K562 (cell line): ENCODE measurements at regions not wholly inside any gene's neighbourhood (a gene's known extent, or its start where the extent isn't known, plus 50 kb on each side); places are given as distances from the start of the nearest gene placed in this dataset.

ENCODE experiments used
- ATAC-seq: fragments of 200-7000 bp; cut with Tn5 transposase; 3 replicates; pipeline ENCODE4 v1.9.1; 2020; ENCODE audit warnings: moderate library complexity
- BruUV-seq: library from RNA; stranded (reverse); fragments of 400-500 nt; replicated peaks from 2 replicates; lab custom pipeline; 2021; lab: Mats Ljungman, UMichigan
- CTCF ChIA-PET: fragments of 300-600 bp; formaldehyde crosslinking; extraction: SDS; loops from one replicate; lab custom pipeline; 2021; ENCODE audit warnings: low intra/inter-chr PET ratio; lab: Yijun Ruan, JAX
- POLR2A ChIA-PET: fragments of 300-600, 350-650 bp; sonication (Branson Sonifier 250); formaldehyde crosslinking; extraction: SDS; loops from one replicate; lab custom pipeline; 2021; ENCODE audit warnings: antibody characterized with exemption, inconsistent platforms; lab: Yijun Ruan, JAX
- DNase-seq, 4 experiments: peaks; one replicate each; pipeline versions ENCODE4 v3.0.0 to v3.0.0-alpha.2; 2011 to 2018; ENCODE audit warnings: low spot score in 3 of 4, mixed read lengths in 3 of 4; ENCODE audit errors: extremely low read depth in 1 of 4
- FAIRE-seq: peaks from 2 replicates; lab custom pipeline; 2011; peaks lifted over from hg19 to GRCh38; lab: Jason Lieb, UNC
- H2AFZ ChIP-seq: 2 replicates; pipeline ENCODE4 v1.6.0; 2011; ENCODE audit warnings: low read depth, low read length, control low read depth, inconsistent platforms
- H3K27ac ChIP-seq: fragments of 200-600 bp; 3 replicates; pipeline ENCODE4 v1.8.0; 2011; ENCODE audit warnings: low read depth, mild to moderate bottlenecking, control low read depth, inconsistent platforms, low read length, moderate library complexity, mixed read lengths; ENCODE audit errors: extremely low read depth
- H3K27me3 ChIP-seq, 2 experiments: fragments of 300-600 bp in 1 of 2; 2 replicates in 1 of 2; 3 replicates in 1 of 2; pipeline versions ENCODE4 v1.6.0 to v1.8.0; 2011; ENCODE audit warnings: inconsistent platforms in 2 of 2, low read length in 2 of 2, mild to moderate bottlenecking in 1 of 2, mixed read lengths in 1 of 2, moderate library complexity in 1 of 2; ENCODE audit not compliant: control insufficient read depth in 2 of 2, insufficient read depth in 2 of 2
- H3K36me3 ChIP-seq: fragments of 300-600 bp; 3 replicates; pipeline ENCODE4 v1.8.0; 2011; ENCODE audit warnings: mild to moderate bottlenecking, low read length, inconsistent platforms; ENCODE audit not compliant: control insufficient read depth, insufficient read depth
- H3K4me1 ChIP-seq, 2 experiments: fragments of 200-600 bp in 1 of 2; replicated peaks in 1 of 2; 2 replicates in 1 of 2; 3 replicates in 1 of 2; pipeline versions ENCODE4 v1.5.1 to v1.8.0; 2011; ENCODE audit warnings: inconsistent platforms in 2 of 2, low read length in 2 of 2, mild to moderate bottlenecking in 1 of 2, mixed read lengths in 1 of 2, moderate library complexity in 1 of 2; ENCODE audit not compliant: control insufficient read depth in 2 of 2, insufficient read depth in 2 of 2
- H3K4me2 ChIP-seq: 2 replicates; pipeline ENCODE4 v1.6.1; 2011; ENCODE audit warnings: low read length, control low read depth, inconsistent platforms, mixed read lengths; ENCODE audit not compliant: insufficient read depth
- H3K4me3 ChIP-seq: fragments of 200-600 bp; sonication (generic), shearing (Covaris generic); 2 replicates; pipeline ENCODE4 v1.5.1; 2016; ENCODE audit warnings: control low read depth, inconsistent platforms
- H3K79me2 ChIP-seq: fragments of 200-600 bp; 3 replicates; pipeline ENCODE4 v1.8.0; 2011; ENCODE audit warnings: low read length, inconsistent platforms; ENCODE audit not compliant: control insufficient read depth, insufficient read depth
- H3K9ac ChIP-seq, 2 experiments: 2 replicates each; pipeline versions ENCODE4 v1.6.0 to v1.6.1; 2011; ENCODE audit warnings: low read depth in 2 of 2, low read length in 2 of 2, control low read depth in 1 of 2, inconsistent platforms in 1 of 2, mild to moderate bottlenecking in 1 of 2, mixed read lengths in 1 of 2; ENCODE audit not compliant: insufficient read depth in 1 of 2
- H3K9me1 ChIP-seq: one replicate; pipeline ENCODE4 v1.6.0; 2011; ENCODE audit warnings: inconsistent platforms, mild to moderate bottlenecking, low read length, moderate library complexity; ENCODE audit not compliant: control insufficient read depth, insufficient read depth
- H3K9me3 ChIP-seq: replicated peaks from 2 replicates; pipeline ENCODE4 v1.5.1; 2011; ENCODE audit warnings: low read depth, low read length, inconsistent platforms; ENCODE audit not compliant: control insufficient read depth, insufficient read depth
- H4K20me1 ChIP-seq: replicated peaks from 2 replicates; pipeline ENCODE4 v1.6.1; 2011; ENCODE audit warnings: low read length, inconsistent platforms, mixed read lengths; ENCODE audit not compliant: control insufficient read depth, insufficient read depth
- ATF4 ChIP-seq: fragments of 450-650 bp; formaldehyde crosslinking; IDR thresholded peaks from 2 replicates; pipeline ENCODE4 v1.4.0; 2022; ENCODE audit warnings: mild to moderate bottlenecking, moderate library complexity
- DMBX1 ChIP-seq: fragments of 250-450 bp; sonication (Bioruptor Pico); IDR thresholded peaks from 2 replicates; pipeline ENCODE4 v1.8.0; 2022; ENCODE audit warnings: inconsistent platforms, mild to moderate bottlenecking, moderate library complexity, borderline replicate concordance
- ELK1 ChIP-seq: sonication (generic); formaldehyde crosslinking; IDR thresholded peaks from 2 replicates; pipeline ENCODE4 v1.8.1; 2022; ENCODE audit warnings: missing genetic modification reagents
- JUNB ChIP-seq: fragments of 450-650 bp; formaldehyde crosslinking; conservative IDR thresholded peaks from 2 replicates; pipeline ENCODE4 v1.4.0; 2020; ENCODE audit warnings: mild to moderate bottlenecking
- KAT2B ChIP-seq: IDR thresholded peaks from one replicate; pipeline ENCODE4 v1.6.1; 2012; ENCODE audit warnings: low read depth, mild to moderate bottlenecking, control low read depth, inconsistent platforms, low read length, moderate library complexity
- KAT7 ChIP-seq: sonication (generic); formaldehyde crosslinking; IDR thresholded peaks from 2 replicates; pipeline ENCODE4 v1.8.0; 2022; ENCODE audit warnings: missing genetic modification reagents, mild to moderate bottlenecking, borderline replicate concordance
- MAZ ChIP-seq, 2 experiments: fragments of 450-650 bp in 1 of 2; sonication (generic) in 1 of 2; formaldehyde crosslinking; IDR thresholded peaks in 1 of 2; conservative IDR thresholded peaks in 1 of 2; 2 replicates each; pipeline versions ENCODE4 v1.4.0 to v1.5.0; 2020; ENCODE audit warnings: mild to moderate bottlenecking in 1 of 2, missing genetic modification reagents in 1 of 2
- MCM5 ChIP-seq: fragments of 450-650 bp; IDR thresholded peaks from 2 replicates; pipeline ENCODE4 v1.6.1; 2016; ENCODE audit warnings: low read depth
- NR1H2 ChIP-seq: sonication (generic); formaldehyde crosslinking; IDR thresholded peaks from 2 replicates; pipeline ENCODE4 v1.4.0; 2020; ENCODE audit warnings: mild to moderate bottlenecking, missing genetic modification reagents
- PRPF4 ChIP-seq: fragments of 200-400 bp; formaldehyde crosslinking; IDR thresholded peaks from one replicate; pipeline ENCODE4 v1.6.1; 2017; ENCODE audit warnings: low read length, low read depth, mild to moderate bottlenecking; ENCODE audit not compliant: insufficient read depth, poor library complexity, severe bottlenecking
- STAT5B ChIP-seq: fragments of 250-450 bp; sonication (Bioruptor Pico); IDR thresholded peaks from 2 replicates; pipeline ENCODE4 v1.8.0; 2021; ENCODE audit warnings: mild to moderate bottlenecking, inconsistent platforms
- ZBTB1 ChIP-seq: sonication (generic); formaldehyde crosslinking; IDR thresholded peaks from 2 replicates; pipeline ENCODE4 v1.8.1; 2023; ENCODE audit warnings: missing genetic modification reagents, low read depth, mild to moderate bottlenecking, borderline replicate concordance
- ZNF280A ChIP-seq: fragments of 450-650 bp; IDR thresholded peaks from 2 replicates; pipeline ENCODE4 v1.6.1; 2018; ENCODE audit warnings: mild to moderate bottlenecking, low read depth; ENCODE audit not compliant: partially characterized antibody
- ZNF395 ChIP-seq: fragments of 200-800 bp; sonication (Bioruptor generic); IDR thresholded peaks from 2 replicates; pipeline ENCODE4 v1.6.1; 2017; ENCODE audit warnings: missing genetic modification characterization, missing compliant biosample characterization
- WGBS: fragments of 100-300 bp; shearing (Covaris generic); methylation state at CpG from one replicate; pipeline ENCODE4 v1.1.6; 2016; ENCODE audit warnings: low coverage, mixed read lengths; ENCODE audit not compliant: insufficient coverage; ENCODE audit errors: missing lambda C conversion rate; 5-methylcytosine and 5-hydroxymethylcytosine counted together
- in situ Hi-C: fragments of 300-500 bp; cut with MboI; formaldehyde crosslinking; loops from 4 replicates; pipeline ENCODE4 v1.15.0; 2018; ENCODE audit warnings: inconsistent platforms, mixed read lengths
- intact Hi-C: fragments of 100-400 bp; cut with micrococcal nuclease; formaldehyde crosslinking; loops from 2 replicates; pipeline ENCODE4 v1.14.2; 2022

GRCh38 chr20:39376788-39377187 lies 414.6 kb downstream of the DHX35 start (continued):
- TF ChIP-seq ZNF280A (no peak), STAT5B (CRISPR knock-in tag) (no peak)

GRCh38 chr20:39364320-39364719 lies 402.2 kb downstream of the DHX35 start:
- Histone ChIP-seq H3K9me1 (no peaks in the 10 kb centered on the region), H2AFZ (no peak overlapping the region), H3K4me3 (no peak overlapping the region), H3K36me3 (no peaks in the 10 kb centered on the region), H3K79me2 (no peaks in the 10 kb centered on the region), H3K4me2 (no peak overlapping the region), H3K27me3 (no peaks in the 10 kb centered on the region), H3K9ac (no peak overlapping the region), H4K20me1 (no peaks in the 10 kb centered on the region), H3K9me3 (no peaks in the 10 kb centered on the region), H3K27ac (no peak overlapping the region), H3K4me1 (no peaks in the 10 kb centered on the region)
- CTCF ChIA-PET: no interaction called here
- POLR2A ChIA-PET: no interaction called here
- ATAC-seq (no peak), DNase-seq (no peak), FAIRE-seq (no peak)
- no TSS peak for BruUV-seq
- intact Hi-C loops (no loop called here), in situ Hi-C loops (no loop called here)
- WGBS: 0% methylated on average over 2 of the region's 2 CpGs
- TF ChIP-seq KAT7 (CRISPR knock-in tag) (no peak), ZBTB1 (CRISPR knock-in tag) (no peak), NR1H2 (no peak), PRPF4 (no peak), ATF4 (no peak), JUNB (no peak), KAT2B (no peak), ZNF280A (no peak), ZNF395 (no peak), MCM5 (no peak), DMBX1 (no peak), MAZ (CRISPR knock-in tag; conservative IDR thresholded peaks at IDR 0.05 in 1 of 2, IDR thresholded peaks at IDR 0.05 in 1 of 2) (no peak), ELK1 (CRISPR knock-in tag) (no peak), STAT5B (CRISPR knock-in tag) (no peak)
